ENCODE measurements at regions not wholly inside any gene's neighbourhood (a gene's known extent, or its start where the extent isn't known, plus 50 kb on each side); places are given as distances from the start of the nearest gene placed in this dataset.

- TF ChIP-seq, protein P1, sequence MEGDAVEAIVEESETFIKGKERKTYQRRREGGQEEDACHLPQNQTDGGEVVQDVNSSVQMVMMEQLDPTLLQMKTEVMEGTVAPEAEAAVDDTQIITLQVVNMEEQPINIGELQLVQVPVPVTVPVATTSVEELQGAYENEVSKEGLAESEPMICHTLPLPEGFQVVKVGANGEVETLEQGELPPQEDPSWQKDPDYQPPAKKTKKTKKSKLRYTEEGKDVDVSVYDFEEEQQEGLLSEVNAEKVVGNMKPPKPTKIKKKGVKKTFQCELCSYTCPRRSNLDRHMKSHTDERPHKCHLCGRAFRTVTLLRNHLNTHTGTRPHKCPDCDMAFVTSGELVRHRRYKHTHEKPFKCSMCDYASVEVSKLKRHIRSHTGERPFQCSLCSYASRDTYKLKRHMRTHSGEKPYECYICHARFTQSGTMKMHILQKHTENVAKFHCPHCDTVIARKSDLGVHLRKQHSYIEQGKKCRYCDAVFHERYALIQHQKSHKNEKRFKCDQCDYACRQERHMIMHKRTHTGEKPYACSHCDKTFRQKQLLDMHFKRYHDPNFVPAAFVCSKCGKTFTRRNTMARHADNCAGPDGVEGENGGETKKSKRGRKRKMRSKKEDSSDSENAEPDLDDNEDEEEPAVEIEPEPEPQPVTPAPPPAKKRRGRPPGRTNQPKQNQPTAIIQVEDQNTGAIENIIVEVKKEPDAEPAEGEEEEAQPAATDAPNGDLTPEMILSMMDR (IDR thresholded peaks at IDR 0.05 in 4 of 5, conservative IDR thresholded peaks at IDR 0.05 in 1 of 5) = no peak
- no peak for TF ChIP-seq POLR2A (IDR thresholded peaks at IDR 0.05)
These were observed 127.1 kb upstream of the MOCS2 start for GRCh38 chr5:53236683-53237082.

Data from gastrocnemius medialis (tissue), 4 donors.